COR-L47 (cell line): ENCODE measurements at regions not wholly inside any gene's neighbourhood (a gene's known extent, or its start where the extent isn't known, plus 50 kb on each side); places are given as distances from the start of the nearest gene placed in this dataset.
"Not testable (repeated sequence)": the region's sequence is repeated elsewhere in the genome, so short reads cannot be mapped to it uniquely, and the experiment has no call there.

Experiments used
- DNase-seq: peaks from one replicate; lab custom pipeline; 2025; lab: John Stamatoyannopoulos, UW

DNA sequence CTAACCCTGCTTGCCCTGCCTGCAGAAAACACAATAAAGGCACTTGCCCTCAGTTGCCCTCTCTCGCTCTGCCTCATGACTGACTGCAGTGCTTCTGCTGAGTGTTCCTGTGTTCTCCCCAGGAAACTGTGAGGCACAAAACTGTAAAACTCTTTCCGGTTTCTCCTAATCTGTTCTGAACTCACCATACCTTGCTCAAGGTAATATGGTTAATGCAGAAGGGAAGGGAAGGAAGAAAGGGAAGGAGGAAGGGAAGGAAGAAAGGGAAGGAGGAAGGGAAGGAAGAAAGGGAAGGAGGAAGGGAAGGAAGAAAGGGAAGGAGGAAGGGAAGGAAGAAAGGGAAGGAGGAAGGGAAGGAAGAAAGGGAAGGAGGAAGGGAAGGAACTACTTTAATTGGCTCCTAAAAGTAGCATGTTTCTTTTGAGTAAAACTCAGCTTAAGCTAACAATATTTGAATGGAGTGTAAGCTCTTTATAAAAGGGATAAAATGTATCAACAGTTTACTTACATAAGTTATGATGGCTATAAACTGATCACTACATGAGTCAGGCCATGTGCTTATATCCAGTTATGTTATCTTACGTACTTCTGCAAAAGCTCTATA is 334.0 kb upstream of the CLEC14A start:
- DNase-seq, result no peak

DNA sequence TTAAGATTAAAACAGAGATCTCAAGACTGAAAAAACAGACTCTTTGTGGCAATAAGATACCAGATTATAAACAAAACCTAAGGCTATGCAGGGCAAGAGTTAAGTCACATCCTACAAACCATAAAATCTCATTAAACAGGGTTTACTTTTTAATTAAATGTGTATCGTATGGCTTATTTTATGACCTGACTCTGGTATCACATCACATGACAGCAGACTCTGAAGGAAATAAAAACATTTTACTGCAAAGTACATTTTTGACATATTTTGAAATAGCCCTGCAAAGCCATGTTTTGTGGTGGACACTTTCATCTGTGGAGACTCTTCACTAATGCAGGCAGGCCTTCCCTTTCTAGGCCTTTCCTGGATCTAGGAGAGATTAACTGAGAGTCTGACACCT is 327.6 kb upstream of the CLEC14A start:
- DNase-seq, result no peak

DNA sequence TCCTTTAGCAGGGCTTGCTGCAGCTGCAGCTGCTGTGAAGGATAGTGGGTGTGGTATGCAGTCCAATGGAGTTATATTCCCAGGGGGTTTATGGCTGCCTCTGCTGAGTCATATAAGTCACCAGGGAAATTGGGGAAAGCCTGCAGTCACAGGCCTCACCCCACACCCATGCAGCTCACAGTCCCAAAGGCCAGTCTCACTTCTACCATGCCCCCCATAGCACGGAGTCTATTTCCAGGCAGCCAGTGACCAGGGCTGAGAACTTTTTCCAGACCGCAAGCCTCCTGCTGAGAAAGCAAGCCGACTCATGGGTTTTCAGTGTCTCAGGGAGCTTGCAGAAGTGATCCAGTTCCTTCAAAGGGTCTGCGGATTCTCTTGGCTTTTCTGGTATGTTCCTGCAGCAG is 322.4 kb upstream of the CLEC14A start:
- no peak for DNase-seq

DNA sequence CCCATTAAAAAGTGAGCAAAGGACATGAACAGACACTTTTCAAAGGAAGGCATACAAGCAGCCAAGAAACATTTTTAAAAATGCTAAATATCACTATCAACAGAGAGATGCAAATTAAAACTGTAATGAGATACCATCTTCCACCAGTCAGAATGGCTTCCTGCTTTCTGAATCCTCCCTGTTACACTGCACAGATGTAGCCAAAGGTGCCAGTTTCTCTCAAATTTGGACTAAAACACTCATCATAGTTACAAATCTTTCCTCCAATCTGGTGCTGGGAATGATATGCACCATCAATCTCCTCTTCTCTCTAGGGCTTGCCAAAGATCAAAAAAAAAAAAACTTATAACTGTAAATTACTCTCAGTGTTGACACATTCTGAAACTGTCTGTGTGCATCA is 311.8 kb upstream of the CLEC14A start:
- no peak for DNase-seq

DNA sequence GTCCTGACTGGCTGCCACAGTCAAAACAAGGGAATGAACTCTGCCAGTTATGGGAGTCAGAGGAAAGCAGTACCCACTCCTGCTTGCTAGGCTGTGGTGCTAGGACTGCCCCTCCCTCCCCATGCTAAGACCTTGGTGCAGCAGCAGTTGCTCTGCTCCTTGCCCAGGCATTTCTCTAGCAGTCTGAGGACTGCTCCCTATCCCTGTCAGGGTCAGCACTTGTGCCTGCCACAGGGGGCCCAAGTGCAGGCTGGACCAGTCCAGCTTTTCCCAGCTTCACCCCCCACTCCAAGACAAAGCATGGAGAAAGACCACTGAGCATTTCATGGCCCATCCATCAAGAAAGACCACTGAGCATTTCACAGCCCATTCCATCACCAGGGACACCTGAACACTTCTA is 305.8 kb upstream of the CLEC14A start:
- no peak for DNase-seq

DNA sequence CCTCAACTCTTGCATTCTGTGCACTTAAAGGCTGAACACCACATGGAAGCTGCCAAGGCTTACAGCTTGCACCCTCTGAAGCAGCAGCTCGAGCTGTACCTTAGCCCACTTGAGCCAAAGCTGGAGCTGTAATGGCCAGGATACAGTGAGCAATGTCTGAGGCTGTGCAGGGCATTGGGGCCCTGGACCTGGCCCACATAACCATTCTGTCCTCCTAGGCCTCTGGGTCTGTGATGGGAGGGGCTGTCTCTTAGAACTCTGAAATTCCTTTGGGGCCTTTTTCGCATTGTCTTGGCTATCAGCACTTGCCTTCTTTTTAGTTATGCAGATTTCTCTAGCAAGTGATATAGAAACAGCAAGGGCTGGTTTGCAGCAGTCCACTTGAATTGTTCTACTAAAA is 303.8 kb upstream of the CLEC14A start:
- DNase-seq, result no peak

DNA sequence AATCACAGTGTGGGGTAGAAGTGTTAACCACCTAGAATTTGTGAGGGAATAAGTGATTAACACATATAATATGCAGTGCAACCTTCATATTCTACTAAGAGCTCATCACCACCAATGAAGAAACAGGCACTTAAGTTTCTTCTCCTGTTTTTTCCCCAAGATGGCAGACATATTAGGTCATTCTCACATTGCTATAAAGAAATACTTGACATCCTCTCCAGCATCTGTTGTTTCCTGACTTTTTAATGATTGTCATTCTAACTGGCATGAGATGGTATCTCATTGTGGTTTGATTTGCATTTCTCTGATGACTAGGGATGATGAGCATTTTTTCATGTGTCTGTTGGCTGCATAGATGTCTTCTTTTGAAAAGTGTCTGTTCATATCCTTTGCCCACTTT is 301.5 kb upstream of the CLEC14A start:
- DNase-seq, result not testable (repeated sequence)

DNA sequence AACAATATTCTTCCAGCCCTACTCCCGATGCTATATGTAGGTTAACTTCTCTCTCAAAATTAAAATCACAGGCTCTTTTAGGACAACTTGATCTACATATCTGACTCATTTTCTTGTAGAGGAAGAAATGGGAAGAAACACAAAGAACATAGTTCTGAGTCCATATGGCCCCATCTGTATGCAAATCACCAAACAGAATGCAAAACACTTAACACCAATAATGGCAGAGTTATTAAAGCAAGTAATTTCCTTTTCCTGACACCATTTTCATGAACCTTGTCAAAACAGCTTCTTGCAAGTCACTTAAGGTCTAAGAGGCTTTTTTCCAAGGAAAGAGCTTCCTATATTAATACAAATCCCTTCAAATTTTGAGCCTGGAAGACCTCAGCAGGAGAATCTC is 300.4 kb upstream of the CLEC14A start:
- no peak for DNase-seq

DNA sequence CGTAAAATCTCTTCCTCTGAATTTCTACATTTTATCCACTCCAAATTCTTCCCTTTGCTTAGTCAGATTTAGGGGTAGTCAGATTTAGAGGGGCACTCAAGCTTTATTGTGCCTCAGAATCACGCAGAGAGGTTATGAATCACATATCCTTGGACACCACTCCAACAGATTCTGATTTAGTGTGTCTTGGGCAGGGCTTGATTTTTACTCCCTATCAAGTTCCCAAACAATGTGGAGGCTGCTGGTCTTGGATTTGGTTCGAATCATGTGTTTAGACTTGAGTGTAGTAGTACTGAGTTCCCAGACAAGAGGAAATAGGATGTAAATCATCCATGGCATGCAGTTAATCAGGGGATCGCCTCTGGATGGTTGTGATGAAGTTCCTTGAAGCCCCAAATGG is 298.1 kb upstream of the CLEC14A start:
- no peak for DNase-seq

DNA sequence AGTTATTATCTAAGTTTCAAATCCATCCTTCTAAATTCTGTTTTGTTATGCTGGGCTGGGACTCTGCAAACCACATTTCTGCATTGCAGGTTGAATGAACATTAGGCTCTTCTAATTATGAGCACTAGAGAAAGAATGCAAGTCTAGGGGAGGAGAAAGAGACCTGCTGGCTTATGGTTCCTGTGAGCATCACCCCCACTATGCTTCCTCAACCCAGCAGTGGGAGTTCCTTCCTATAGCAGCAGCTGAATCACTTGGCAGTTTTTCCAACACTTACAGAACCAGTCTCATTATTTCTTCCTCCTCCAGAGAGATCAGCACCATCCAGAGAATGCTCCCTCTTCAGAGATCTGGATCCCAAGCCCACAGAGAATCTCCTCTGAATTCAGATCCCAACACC is 297.7 kb upstream of the CLEC14A start:
- no peak for DNase-seq

DNA sequence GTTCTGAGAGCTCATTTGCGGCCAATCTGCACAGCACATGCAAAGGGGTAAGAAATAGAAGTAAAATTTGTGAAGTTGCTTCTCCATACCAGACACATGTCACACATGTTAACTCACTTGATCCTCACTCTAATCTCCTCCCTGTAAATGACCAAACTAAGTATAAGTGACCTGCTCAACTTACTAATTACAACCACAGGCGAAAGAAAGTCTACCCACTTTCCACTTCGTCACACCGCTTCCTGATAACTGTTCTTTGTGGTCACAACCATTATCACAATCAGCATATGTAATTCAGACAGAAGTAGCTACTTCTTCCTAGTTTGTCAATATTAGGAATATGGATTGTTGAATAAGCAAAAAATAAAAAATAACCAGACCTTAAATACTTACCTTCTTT is 293.7 kb upstream of the CLEC14A start:
- DNase-seq, result no peak

DNA sequence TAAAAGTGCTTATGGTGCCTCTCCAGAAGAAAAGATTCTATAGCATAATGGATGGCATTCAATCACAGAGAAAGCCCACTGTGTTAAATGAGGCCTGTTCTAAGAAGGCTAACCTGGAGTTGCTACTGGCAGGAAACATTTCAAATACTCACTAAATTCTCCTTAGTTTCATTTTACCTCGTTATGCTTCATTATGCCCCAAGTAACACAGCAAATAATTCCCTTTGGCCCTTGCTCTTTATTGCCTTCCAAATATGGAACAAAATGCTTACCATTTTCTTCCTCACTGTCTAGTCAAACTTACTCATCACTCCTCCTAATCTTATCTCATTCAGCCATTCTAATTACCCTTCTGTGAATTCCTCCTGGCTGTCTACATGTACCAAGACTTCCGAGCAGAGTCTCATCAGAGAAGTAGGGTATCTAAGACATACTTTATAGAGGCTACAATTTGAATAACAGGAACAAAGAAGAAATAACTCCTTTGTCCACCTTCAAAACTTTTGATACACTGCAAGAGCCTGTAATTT is 292.1 kb upstream of the CLEC14A start:
- DNase-seq, result no peak

DNA sequence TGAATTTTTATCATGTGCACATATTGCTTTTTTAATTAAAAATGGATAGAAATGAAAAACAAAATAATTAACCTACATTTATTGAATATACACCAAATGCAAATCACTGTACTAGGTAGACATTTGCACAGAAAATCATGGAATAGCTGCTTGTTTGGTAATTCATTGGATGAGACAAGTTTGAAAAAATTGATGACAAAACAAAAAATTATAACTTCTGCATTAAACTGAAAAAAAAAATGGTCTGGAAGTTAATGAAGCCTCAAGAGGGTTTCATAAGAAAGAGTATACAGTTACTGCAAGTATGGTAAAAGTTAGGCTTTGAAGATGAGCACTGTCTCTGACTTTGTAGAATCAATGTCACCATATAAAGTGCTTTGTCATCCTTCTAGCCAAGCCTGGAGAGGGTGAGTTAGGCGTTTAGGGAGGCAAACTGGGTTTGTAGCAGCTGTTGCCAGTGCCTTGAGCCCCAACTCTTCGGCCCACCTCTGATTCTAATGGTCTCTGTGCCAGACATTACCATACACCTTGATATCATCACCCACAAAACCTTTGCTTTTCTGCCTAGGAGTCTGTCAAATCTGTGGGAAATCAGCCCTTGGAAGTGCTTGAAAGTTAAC is 291.1 kb upstream of the CLEC14A start:
- no peak for DNase-seq

DNA sequence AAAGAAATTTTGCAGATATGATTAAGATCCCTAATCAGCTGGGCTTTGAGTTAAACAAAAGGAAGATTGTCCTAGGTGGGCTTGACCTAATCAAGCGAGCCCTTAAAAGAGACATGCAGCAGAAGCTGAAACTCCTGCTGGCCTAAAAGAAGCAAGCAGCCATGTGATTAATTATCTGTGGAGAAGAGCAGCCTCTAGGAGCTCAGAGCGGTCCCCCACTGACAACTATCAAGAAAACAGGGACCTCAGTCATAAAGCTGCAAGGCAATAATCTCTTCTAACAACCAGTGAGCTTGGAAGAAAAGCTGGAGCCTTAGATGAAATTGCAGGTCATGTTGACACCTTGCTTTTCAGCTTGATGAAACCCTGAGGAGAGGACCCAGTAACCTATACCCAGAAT is 288.9 kb upstream of the CLEC14A start:
- no peak for DNase-seq

DNA sequence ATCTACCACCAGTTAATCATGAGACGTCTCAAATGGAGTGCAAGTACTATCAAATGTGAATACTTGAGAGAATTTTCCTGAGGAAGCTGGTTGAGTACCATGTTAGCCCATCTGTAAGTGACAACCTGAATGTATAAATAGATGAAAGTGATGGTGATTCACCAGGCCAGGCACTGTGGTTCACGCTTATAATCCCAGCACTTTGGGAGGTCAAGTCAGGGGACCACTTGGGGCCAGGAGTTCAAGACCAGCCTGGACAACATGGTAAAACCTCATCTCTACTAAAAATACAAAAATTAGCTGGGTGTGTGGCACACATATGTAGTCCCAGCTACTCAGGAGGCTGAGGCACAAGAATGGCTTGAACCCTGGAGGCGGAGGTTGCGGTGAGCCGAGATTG is 288.0 kb upstream of the CLEC14A start:
- not testable (repeated sequence) for DNase-seq

DNA sequence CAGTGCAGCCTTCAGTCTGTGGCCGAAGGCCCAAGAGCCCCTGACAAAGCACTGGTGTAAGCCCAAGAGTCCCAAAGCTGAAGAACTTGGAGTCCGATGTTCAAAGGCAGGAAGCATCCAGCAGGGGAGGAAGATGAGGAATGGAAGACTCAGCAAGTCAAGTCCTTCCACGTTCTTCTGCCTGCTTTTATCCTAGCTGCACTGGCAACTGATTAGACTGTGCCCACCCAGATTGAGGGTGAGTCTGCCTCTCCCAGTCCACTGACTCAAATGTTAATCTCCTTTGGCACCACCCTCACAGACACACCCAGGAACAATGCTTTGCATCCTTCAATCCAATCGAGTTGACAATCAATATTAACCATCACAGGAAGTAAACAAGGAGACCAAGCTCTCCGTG is 282.2 kb upstream of the CLEC14A start:
- DNase-seq, result not testable (repeated sequence)

DNA sequence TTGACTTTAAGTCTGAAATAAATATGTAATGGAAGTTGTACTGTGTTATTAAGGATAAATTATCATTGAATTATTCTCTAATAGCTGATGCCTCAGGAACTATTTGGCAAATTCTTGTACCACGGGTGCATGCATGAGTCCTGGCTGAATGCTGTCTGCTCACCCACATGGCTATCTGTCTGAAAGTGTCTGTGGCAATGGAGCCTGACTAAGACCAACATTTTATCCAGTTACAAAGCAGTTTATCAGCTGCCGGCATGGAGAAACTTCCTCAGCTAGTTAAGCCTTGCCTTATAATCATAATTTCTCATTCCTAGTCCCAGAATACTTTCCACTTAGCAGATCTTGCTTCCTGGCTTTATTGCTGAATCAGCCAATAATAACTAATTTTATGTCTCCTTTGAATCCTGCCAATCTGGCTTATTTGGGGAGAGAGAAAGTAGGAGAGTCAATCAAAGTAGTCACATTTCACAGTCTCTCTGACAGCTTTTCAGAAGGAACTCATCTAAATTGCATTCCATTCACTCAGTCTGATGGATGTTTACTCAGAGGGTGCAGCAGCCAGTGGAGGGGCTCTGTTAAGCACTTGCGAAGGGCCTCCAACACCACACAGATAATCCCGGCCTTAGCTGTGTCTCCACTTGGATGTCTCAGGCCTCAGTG is 280.6 kb upstream of the CLEC14A start:
- no peak for DNase-seq

DNA sequence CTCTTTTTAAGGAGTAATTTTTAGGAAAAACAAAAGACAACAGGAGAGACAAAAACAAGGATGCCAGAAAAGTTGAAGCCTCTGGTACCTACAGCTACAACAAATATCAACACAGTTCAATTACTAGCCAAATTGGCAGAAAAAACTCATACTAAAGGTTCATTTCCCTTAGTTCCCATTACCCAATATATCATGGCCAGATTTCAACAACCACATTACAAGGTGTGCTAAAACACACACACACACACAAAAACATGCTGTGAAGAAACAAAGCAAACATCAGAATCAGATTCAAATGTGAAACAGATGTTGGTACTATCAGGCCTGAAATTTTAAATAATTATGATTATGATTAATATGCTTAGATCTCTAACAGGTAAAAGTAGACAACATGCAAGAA is 272.7 kb upstream of the CLEC14A start:
- no peak for DNase-seq

DNA sequence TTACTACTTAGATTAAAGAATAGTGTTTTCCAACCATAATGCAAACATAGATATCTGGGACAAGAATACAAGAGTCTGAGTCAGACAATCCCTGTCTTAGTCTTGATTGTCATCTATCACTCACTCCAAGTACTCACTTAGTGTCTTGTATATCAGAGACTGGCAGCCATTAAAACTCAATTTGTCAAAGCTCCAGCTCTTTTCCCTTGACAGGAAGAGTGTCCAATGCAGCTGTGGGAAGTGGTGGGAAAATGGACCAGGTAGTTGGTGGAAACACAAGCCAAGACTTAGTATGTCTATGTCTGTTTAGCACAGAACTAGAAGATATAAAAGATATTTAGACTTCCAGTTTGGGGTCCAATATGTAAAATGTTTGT is 271.6 kb upstream of the CLEC14A start:
- no peak for DNase-seq

DNA sequence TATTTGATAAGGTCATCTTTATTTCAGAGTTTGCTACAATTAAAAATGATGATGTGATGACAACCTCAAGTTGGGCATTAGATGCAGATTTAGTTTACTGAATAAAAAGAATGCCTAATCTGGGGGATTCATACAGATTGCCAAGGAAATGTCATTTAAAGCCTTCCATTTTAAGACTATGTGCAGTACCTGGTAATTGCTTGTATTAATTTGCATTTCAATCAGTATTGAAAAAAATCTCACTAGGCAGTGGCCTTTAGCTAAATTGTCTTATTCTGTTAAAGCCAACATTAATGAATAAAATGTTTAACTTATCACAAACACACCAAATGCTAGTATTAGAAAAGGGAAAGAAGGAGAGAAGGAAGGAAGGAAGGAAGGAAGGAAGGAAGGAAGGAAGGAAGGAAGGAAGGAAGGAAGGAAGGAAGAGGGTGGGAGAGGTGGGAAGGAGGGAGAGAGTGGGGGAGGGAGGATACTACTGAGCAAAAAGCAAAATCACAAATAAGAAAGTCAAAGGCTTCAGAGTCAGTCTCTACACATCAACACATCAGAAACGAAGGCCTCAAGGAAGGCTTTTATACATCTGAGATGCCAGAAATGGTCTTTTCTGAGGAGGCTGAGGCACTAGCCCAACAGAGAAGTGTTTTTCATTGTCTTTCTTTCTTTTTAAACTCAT is 271.1 kb upstream of the CLEC14A start:
- no peak for DNase-seq

DNA sequence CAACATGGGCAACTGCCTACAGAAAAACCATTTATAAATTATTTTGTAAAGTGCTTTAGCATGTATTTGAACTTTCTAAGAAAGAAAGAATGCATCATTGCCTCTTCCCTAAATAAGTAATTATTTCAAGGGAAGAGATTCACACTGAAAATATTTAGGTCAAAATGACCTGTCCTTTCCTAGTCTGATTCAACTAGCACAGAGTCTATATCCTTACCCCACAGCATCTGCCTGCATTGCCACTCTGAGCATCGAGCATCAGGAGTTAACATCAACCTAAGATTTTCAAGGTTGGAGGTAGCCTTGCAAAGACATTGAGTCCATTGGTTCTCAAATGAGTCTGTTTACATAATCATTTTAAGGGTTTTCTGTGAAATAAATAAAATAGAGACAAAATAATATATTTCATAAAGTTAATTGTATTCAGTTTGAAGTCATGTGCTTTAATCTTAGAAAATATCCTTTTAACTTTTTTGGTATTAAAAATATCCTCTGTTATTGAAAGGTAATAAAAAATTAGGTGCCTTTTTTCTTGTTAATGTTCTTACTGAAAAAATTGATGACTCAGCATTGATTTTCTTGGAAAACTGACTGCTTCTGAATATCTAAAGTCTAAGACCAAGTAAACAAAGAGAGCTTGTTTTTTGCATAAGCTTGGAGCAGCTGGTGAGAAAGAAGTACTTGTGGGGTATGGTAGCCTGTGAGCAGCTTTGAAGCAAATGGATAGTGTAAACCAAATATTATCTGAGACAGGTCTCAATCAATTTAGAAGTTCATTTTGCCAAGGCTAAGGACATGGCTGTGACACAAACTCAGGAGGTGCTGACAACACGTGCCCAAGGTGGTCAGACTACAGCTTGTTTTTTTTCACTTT is 269.0 kb upstream of the CLEC14A start:
- no peak for DNase-seq

DNA sequence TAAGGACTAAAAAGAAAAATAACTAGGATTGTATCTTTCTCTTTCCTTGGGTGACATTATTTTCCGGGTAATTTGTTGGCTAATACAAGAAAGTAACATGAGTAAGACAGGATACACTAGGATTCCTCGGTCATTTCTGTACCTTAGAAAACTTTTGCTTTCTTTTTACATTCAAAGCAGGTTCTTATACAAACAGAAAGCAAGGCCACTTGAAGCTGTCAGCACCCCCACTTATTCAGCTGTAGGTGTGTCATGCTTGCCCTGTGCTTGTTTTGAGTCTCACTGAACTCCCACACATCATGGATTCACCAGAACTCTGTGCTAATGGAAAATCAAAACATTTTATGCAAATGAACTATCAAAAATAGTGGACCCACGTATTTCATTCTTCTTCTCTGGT is 266.8 kb upstream of the CLEC14A start:
- no peak for DNase-seq
